ENCODE measurements at regions not wholly inside any gene's neighbourhood (a gene's known extent, or its start where the extent isn't known, plus 50 kb on each side); places are given as distances from the start of the nearest gene placed in this dataset.

DNA sequence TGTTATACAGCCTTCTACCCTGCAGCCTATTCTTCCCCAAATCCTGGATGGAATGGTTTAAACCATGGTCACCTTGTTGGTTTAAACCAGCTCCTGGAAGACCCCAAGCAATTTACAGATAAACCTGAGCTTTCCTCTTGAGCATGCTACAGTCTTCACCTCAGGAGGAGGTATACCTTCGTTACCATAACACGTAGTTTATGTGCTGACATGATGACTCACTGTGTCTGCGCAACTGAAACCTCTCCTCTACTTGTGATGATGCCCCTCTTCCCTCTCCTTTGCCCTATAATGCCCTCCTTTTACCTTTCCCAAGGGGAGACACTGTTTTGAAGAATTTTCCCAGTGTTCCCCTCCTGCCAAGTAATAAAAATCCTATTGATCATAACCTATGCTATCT lies 457.3 kb upstream of the RGS18 start:
- Histone ChIP-seq H2AK5ac (ENCODE audit: low read depth, low read length) (no peak overlapping the region), H3K9ac (ENCODE audit: low read depth, low read length) (no peak overlapping the region), H4K20me1 (ENCODE audit: insufficient read depth, low read length) (no peaks in the 10 kb centered on the region), H3K9me1 (ENCODE audit: insufficient read depth, low read length) (no peaks in the 10 kb centered on the region), H3K4me3 (ENCODE audit: insufficient read depth, low read depth, low read length) (no peak overlapping the region), H3K27ac (ENCODE audit: insufficient read depth, low read length) (no peak overlapping the region), H3K36me3 (ENCODE audit: control insufficient read depth, insufficient read depth, low read length) (no peaks in the 10 kb centered on the region), H3K23ac (ENCODE audit: low read depth, low read length) (no peak overlapping the region), H2BK5ac (ENCODE audit: low read depth, low read length, poor library complexity, severe bottlenecking) (no peak overlapping the region), H2AK9ac (replicated peaks; ENCODE audit: low read depth, low read length, poor library complexity) (no peak overlapping the region), H3K4ac (ENCODE audit: low read depth, low read length) (no peak overlapping the region), H4K8ac (ENCODE audit: low read depth in 2 of 2, low read length in 2 of 2) (no peak overlapping the region), H2BK20ac (ENCODE audit: low read depth, low read length) (no peak overlapping the region), H3K9me3 (ENCODE audit: control insufficient read depth, insufficient read depth, low read length) (no peaks in the 10 kb centered on the region), H3K79me1 (ENCODE audit: low read depth in 1 of 2, low read length in 2 of 2) (no peaks in the 10 kb centered on the region), H3K56ac (ENCODE audit: extremely low read depth, insufficient read depth, low read length) (no peak overlapping the region), H2BK15ac (ENCODE audit: low read depth, low read length) (no peak overlapping the region), H2BK120ac (ENCODE audit: low read depth, low read length) (no peak overlapping the region), H4K5ac (ENCODE audit: low read depth, low read length) (no peak overlapping the region), H3K27me3 (ENCODE audit: control insufficient read depth, insufficient read depth, low read length) (no peaks in the 10 kb centered on the region), H3K14ac (replicated peaks; ENCODE audit: low read depth, low read length) (no peak overlapping the region), H2AFZ (replicated peaks; ENCODE audit: low read length, poor library complexity) (no peak overlapping the region), H4K91ac (ENCODE audit: insufficient read depth, low read depth, low read length) (no peak overlapping the region), H3K18ac (ENCODE audit: low read depth, low read length) (no peak overlapping the region), H3K4me1 (ENCODE audit: control insufficient read depth, insufficient read depth, low read length) (no peaks in the 10 kb centered on the region), H3K4me2 (ENCODE audit: low read depth, low read length) (no peak overlapping the region)
- no peak for DNase-seq
- dilution Hi-C loops (cut with HindIII; ENCODE audit: low sequenced_read_pairs, unreplicated experiment) (no loop called here), in situ Hi-C loops (cut with MboI; ENCODE audit: low sequenced_read_pairs) (no loop called here), intact Hi-C loops (cut with micrococcal nuclease) (no loop called here)
- TF ChIP-seq BHLHE40 (IDR thresholded peaks at IDR 0.05; ENCODE audit: low read depth, low read length): no peak
- ChIA-PET POLR2A (ENCODE audit: unreplicated experiment) (no interaction called here), CTCF (no interaction called here)
- no peak for ATAC-seq (ENCODE audit: low read depth)
- BruUV-seq (replicated peaks): no TSS peak
- WGBS, 2 experiments (ENCODE audit: extremely low coverage in 2 of 2, insufficient read length in 1 of 2): 90% methylated on average over 3 of the region's 3 CpGs; no CpG with 5 or more reads in 1 of the 2 experiments

All from IMR-90 (cell line).